Endothelial cell of umbilical vein (primary cell): ENCODE measurements at regions not wholly inside any gene's neighbourhood (a gene's known extent, or its start where the extent isn't known, plus 50 kb on each side); places are given as distances from the start of the nearest gene placed in this dataset.

Source experiments
- CTCF ChIP-seq, 2 donors: IDR thresholded peaks; 1 replicate in 1 of 2; 2 replicates in 1 of 2; pipeline ENCODE4 v1.5.1; 2011; ENCODE audit warnings: low read length in 2 of 2, mild to moderate bottlenecking in 2 of 2, moderate library complexity in 2 of 2, control low read depth in 1 of 2, inconsistent platforms in 1 of 2, low read depth in 1 of 2; ENCODE audit not compliant: insufficient read depth in 1 of 2; ENCODE audit errors: extremely low read depth in 1 of 2
- MAX ChIP-seq: IDR thresholded peaks from 2 replicates; pipeline ENCODE4 v1.6.1; 2011; ENCODE audit not compliant: insufficient read depth, insufficient read length

GRCh38 chr4:118557298-118557851 is 127.8 kb upstream of the METTL14 start:
- TF ChIP-seq MAX (no peak), CTCF (IDR thresholded peaks at IDR 0.05; ENCODE audit: extremely low read depth in 1 of 2, insufficient read depth in 1 of 2, low read depth in 1 of 2, low read length in 2 of 2) (no peak)
